GM19240 (cell line): ENCODE measurements at regions not wholly inside any gene's neighbourhood (a gene's known extent, or its start where the extent isn't known, plus 50 kb on each side); places are given as distances from the start of the nearest gene placed in this dataset.

ENCODE experiments used
- DNase-seq: peaks from one replicate; pipeline ENCODE4 v3.0.0; 2011; ENCODE audit warnings: low spot score; ENCODE audit not compliant: insufficient read length

DNA sequence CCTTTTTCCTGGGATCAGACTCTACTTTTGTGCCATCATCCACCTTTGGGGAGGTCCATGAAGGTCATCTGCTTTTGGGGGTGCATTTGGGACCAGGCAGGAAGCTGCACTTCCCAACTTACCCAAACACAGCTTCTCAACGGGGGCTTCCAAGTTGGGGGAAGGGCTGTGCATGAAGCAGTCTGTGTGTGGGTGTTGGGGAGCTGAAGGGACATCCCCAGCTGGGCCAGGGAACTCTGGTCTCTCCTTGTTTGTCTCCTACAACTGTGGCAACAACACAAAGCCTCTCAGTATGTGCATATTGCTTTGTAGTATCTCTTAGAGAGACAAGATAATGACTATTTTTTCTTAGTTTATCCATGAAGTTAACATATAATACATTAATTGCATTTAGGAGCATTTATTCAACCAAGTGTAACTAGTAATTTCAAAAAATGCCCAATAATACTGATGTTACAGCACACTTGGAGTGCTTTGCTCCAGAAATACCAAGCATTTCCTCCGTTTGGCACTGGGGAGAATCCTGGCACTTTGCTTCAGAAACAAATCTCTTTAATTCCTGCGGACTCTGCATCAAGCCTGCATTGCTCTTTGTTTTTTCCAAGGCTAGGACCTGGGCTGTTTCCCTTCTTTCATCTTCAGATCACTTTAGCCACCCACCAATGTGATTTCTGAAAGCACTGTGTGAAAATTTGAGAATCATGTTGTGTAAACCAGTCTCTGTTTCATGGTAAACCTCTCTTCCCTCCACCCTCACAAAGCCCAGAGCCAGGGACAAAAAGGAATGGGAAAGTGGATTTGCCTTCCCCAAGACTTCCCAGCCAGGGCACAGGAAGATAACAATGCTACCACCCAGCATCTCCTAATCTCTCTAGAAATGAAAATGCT lies 126.2 kb upstream of the PFN2 start:
- DNase-seq, result no peak

GRCh38 chr3:150094150-150094933 lies 123.6 kb upstream of the PFN2 start:
- DNase-seq, result no peak

DNA sequence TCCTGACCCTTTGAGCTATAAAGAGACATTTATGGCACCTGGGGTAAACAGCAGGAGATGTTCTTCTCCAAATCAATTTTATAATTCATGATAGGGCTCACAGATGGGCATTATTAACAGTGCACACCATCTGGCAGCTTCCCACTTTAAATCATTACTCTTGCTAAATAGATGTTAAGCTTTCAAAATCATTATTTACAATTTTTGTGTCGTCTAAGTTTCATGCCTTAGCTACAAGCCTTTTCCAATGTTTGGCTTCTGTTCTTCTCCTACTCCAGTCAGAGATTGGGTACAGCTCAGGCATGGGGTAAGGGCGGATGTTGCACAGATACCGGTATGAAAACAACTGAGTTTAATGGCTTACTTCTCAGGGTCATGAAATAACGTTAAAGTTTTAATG lies 120.9 kb upstream of the PFN2 start:
- DNase-seq, result no peak

DNA sequence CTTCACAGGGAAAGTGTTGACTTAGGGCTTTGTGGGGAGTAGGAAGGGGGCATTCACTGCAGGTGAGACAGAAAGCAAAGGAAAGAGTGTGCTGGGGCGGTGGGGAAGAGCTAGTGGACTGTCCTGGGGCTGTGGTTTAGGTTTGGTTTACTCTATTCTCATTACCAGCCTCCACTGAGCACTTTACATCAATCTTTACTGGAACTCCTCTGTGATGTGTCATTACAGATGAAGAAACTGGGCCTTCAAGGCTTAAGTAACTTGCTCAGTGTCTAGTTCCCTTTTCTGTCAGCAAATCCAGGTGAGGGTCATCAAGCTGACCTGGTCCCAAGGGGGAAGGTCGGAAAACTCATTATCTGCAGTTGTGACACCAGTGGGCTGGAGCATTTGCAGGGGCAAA lies 120.2 kb upstream of the PFN2 start:
- no peak for DNase-seq

DNA sequence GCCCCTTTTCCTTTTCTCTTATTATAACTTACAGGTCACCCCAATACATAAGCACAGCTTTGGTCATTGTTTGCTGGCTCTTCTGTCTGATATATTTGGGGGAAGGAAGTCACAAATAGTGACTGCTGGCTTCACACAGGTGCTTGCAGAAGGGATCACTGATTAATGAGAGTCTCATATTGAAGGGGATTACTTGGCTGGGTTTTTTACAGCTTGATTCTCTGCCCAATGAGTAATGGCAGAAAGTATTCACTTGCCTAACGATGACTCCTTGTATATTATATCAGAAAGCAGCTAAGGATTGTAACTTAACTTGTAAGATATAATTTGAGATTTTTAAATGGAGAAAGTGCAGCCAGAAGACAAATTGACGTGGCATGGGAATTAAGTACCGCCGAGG lies 119.3 kb upstream of the PFN2 start:
- DNase-seq, result no peak

DNA sequence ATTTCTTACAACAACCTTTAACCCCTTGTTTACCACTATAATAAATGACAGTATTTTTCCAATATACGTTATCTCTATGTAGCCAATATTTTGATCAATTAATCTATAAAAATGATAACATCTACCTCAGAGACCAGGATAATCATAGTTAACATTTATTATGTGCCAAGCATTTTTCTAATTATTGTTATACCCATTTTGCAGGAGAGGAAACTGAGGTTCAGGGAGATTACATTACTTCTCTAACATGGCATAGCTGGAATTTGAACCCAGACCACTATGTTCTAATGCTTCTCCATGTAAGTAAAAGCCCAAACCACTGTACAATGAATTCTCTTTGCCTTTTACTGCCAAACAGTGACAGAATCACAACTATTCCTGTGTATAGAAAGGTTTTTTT lies 113.4 kb upstream of the PFN2 start:
- DNase-seq, result no peak

DNA sequence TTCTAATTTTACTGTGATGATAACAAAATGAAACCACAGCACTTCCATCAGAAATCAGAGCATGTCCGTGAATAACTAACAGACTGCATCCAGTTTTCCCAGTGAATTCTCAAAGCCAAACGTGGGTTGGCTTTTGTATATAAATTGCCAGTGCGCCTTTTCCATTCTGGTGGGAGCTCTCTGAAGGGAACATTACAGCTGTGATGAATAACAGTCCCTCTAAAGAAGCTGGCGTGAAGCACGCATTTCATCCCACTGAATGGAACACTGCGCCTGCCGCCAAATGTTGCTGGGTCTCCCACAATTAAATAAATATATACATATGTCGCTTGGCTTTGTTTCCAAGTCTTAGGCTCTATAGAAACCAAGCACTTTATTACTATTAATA lies 113.0 kb upstream of the PFN2 start:
- no peak for DNase-seq

GRCh38 chr3:150082898-150083654 lies 112.4 kb upstream of the PFN2 start:
- DNase-seq, result no peak

GRCh38 chr3:150081084-150081483 lies 110.4 kb upstream of the PFN2 start:
- DNase-seq, result no peak

DNA sequence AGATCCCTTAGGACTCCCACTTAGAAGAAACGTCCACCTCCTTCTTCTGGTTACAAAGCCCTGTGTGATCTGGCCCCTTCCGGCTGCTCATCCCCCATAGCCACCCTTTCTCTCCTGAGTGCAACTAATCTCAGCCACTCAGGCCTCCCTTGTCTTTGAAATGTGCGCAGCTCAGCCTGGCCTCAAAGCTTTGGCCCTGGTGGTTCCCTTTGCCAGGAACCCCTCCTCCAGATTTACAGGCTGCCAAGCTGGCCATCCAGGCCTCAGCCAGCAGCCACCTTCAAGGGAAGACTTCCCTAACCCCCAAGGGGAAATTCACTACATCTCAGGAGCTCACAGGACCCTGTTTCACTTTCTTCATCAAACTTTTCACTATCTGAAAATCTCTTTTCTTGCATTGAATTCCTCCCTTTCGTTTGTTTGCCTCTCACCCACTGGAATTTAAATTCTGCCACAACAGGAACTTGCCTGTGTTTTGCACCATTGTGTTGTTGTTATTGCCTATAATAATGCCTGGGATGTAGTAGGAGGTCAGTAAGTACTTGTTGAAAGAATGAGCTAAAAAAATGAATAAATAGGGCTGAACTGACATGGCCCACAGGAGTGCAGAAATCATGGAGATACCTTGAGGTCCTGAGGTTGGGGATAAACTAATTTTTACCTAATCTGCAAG lies 109.5 kb upstream of the PFN2 start:
- no peak for DNase-seq

- no peak for DNase-seq
These were observed 108.5 kb upstream of the PFN2 start for GRCh38 chr3:150079029-150079739.

DNA sequence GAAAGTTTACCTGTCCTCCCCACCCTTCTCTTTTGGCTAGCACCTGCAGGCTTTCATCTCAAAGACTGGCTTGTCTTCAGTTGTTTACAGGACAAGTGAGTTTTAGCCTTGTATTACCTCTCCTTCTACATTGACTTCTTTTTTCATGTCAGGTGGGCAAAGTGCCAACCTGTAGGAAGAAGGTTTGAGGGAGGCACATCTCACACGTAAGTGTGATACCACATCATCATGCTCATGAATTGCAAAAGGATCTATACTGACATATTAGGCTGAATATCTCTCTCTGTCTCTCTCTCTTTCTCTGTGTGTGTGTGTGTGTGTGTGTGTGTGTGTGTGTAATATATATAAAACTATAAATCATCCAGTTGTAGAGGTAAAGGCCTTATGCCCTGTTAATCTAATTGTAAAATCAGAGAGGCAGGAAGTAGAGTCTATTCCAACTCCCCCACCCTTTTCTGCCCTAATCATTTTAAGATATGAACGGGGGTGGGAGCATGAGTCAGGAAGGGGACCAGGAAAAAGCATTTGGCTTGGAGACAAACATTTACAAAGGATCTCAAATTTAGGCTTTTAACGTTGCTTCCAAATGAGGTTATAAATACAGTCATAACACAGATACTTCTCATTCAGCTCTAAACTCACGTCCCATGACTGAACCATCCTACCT lies 107.0 kb upstream of the PFN2 start:
- no peak for DNase-seq

DNA sequence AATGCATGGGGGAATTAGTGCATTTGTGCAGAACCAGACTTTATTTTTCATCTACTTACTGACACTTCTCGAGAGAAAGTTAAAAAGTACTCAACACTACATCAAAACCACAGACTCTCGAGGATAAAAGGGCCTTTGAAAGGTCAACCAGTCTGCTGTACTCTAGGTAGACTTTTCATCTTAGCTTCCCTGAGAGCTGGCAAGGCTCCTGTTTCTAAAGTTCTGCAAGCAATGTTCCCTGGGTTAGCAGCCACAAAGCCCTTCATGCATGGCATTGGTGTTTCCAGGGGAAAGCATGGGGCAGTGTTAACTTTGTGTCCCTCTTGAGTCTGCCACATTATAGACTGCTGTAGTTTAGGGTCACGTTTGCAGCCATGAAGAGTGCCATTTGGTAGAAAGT lies 106.4 kb upstream of the PFN2 start:
- no peak for DNase-seq

DNA sequence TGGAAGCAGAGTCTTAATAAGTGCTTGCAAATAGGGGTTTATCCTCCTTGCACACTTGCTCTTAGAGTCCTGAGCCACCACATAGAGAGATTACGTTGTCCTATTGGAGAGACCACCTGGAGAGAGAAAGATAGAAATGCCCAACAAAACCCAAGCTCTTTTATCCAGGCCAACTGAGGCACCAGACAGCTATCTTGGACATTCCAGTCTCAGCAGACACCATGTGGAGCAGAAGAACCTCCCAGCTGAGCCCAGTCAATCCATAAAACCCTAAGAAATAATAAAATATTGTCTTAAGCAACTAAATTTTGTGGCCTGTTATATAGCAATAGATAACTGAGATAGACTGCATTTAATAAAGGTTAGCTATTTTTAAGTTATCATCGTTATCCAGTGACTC lies 105.7 kb upstream of the PFN2 start:
- DNase-seq, result no peak

DNA sequence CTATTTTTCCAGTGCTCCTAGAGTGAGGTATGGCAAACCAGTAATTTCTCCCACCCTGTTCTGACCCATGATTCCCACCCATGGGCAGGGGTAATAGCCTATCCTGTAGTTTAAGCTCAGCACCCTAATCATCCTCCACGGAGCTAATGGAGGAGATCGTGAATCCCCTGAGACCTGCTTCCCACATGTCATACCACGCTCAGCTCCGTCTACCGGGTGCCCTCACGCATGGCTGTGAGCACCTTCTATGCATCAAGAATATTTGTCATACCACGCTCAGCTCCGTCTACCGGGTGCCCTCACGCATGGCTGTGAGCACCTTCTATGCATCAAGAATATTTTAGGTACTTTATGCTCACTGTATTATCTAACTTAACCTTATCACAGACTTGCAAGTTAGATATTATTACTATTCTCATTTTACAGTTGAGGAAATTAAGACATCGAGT lies 104.7 kb upstream of the PFN2 start:
- no peak for DNase-seq

- DNase-seq, result peak; percentile 11
These were observed 104.2 kb upstream of the PFN2 start for GRCh38 chr3:150074697-150075416.

GRCh38 chr3:150074277-150074676 lies 103.6 kb upstream of the PFN2 start:
- no peak for DNase-seq

DNA sequence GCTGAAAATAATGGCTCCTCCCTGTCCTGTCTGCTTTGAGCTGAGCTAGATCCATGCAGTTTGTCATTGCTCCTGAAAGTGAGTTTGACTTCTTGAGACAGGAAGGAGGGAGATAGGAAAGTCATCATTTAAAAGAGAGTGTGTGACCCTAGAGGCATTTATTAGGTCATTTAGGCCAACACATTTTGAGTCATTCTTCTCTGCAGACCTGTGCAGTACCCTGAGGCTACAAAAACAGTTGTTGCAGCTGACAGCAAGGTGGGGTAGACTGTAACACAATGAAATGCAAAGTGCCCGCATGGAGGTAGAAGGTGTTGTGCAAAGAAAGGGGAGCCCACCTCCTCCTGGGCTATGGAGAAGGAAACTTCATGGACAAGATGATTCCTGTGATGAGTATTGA lies 102.8 kb upstream of the PFN2 start:
- DNase-seq, result no peak

GRCh38 chr3:150073031-150073430 lies 102.3 kb upstream of the PFN2 start:
- DNase-seq, result no peak

GRCh38 chr3:150072576-150072975 lies 101.9 kb upstream of the PFN2 start:
- no peak for DNase-seq
